Lower leg skin (tissue), 4 donors: ENCODE measurements at regions not wholly inside any gene's neighbourhood (a gene's known extent, or its start where the extent isn't known, plus 50 kb on each side); places are given as distances from the start of the nearest gene placed in this dataset.
"Not testable (repeated sequence)": the region's sequence is repeated elsewhere in the genome, so short reads cannot be mapped to it uniquely, and the experiment has no call there.

Experiments
- DNase-seq, 2 donors: peaks; one replicate each; pipeline ENCODE4 v3.0.0-alpha.2; 2019; ENCODE audit warnings: low spot score in 2 of 2
- H3K4me3 ChIP-seq: fragments of 200-600 bp; sonication (generic); 2 replicates; pipeline ENCODE4 v1.5.1; 2017; ENCODE audit warnings: mild to moderate bottlenecking, low read depth; ENCODE audit not compliant: poor library complexity, severe bottlenecking
- POLR2A ChIP-seq, 2 donors: fragments of 450-650 bp; IDR thresholded peaks; one replicate each; pipeline ENCODE4 v1.6.1; 2016 to 2017; ENCODE audit warnings: antibody characterized with exemption in 2 of 2, mild to moderate bottlenecking in 1 of 2, moderate library complexity in 1 of 2
- WGBS, 2 donors: methylation state at CpG; one replicate each; pipeline ENCODE4 v1.1.5; 2018; 5-methylcytosine and 5-hydroxymethylcytosine counted together
- intact Hi-C: fragments of 100-400 bp; cut with DNase I; formaldehyde crosslinking; loops from one replicate; pipeline ENCODE4 v1.15.0; 2023; ENCODE audit warnings: low total_unique reads
- TF ChIP-seq, protein P1 (sequence below), 3 donors: fragments of 450-650 bp; IDR thresholded peaks; one replicate each; pipeline ENCODE4 v1.5.1; 2016; ENCODE audit warnings: antibody characterized with exemption in 3 of 3, mild to moderate bottlenecking in 3 of 3, moderate library complexity in 2 of 3

DNA sequence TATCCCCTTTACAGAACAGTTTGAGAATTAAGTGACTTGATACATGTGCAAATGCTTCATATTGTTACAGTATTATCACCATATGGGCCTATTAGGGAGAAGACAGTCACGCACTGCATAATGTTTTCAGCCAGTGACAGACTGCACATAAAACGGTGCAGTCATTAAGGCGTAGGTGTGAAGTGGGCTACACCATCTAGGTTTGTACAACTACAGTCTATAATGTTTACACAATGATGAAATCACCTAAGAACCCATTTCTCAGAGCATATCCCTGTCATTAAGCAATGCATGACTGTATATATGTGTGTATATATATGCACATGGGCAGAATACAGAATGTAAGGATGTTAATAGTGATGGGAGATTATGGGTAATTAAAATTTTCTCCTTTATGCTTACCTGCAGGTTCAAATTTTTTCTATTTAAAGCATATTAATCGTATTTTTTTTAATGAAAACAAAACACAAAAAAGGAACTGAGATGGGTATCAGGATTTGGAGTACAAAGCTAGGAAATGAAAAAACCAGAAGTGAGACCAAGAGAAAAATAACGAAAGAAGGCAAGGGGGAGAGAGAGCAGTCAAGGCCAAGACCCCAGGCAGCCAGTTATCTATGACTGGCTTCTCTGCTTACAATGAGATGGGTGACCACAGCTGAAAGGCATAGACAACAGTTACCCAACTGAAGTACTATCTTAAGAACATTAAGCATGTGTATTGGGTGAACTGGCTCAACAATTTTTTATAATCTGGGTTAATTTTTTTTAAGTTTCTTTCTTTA lies 122.9 kb upstream of the DAB1 start:
- TF ChIP-seq POLR2A (IDR thresholded peaks at IDR 0.05), result no peak
- TF ChIP-seq, protein P1, sequence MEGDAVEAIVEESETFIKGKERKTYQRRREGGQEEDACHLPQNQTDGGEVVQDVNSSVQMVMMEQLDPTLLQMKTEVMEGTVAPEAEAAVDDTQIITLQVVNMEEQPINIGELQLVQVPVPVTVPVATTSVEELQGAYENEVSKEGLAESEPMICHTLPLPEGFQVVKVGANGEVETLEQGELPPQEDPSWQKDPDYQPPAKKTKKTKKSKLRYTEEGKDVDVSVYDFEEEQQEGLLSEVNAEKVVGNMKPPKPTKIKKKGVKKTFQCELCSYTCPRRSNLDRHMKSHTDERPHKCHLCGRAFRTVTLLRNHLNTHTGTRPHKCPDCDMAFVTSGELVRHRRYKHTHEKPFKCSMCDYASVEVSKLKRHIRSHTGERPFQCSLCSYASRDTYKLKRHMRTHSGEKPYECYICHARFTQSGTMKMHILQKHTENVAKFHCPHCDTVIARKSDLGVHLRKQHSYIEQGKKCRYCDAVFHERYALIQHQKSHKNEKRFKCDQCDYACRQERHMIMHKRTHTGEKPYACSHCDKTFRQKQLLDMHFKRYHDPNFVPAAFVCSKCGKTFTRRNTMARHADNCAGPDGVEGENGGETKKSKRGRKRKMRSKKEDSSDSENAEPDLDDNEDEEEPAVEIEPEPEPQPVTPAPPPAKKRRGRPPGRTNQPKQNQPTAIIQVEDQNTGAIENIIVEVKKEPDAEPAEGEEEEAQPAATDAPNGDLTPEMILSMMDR (IDR thresholded peaks at IDR 0.05), result no peak
- no peak overlapping the region for H3K4me3 ChIP-seq
- no peak for DNase-seq
- 71 to 75% methylated on average over 5 of the region's 5 CpGs for WGBS, 2 donors
- intact Hi-C loops, result no loop called here

DNA sequence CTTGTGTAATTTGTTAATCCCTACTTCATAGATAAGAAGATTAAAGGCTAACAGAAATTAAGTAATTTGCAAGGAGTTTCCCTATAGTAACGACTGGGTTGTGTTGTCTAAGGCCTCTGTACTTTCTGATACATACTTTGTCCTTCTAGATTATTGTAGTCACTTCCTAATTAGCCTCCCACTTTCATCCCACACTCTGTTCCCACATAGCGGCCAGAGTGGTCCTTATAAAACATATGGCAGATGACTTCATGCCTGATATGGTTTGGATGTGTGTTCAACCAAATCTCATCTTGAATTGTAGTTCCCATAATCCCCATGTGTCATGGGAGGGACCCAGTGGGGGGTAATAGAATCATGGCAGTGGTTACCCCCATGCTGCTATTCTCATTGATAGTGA lies 120.5 kb upstream of the DAB1 start:
- H3K4me3 ChIP-seq, result no peak overlapping the region
- intact Hi-C loops, result no loop called here
- WGBS, 2 donors, result 34% methylated on average over 2 of the region's 2 CpGs
- TF ChIP-seq, protein P1 (IDR thresholded peaks at IDR 0.05), result no peak
- no peak for TF ChIP-seq POLR2A (IDR thresholded peaks at IDR 0.05)
- DNase-seq, result no peak

DNA sequence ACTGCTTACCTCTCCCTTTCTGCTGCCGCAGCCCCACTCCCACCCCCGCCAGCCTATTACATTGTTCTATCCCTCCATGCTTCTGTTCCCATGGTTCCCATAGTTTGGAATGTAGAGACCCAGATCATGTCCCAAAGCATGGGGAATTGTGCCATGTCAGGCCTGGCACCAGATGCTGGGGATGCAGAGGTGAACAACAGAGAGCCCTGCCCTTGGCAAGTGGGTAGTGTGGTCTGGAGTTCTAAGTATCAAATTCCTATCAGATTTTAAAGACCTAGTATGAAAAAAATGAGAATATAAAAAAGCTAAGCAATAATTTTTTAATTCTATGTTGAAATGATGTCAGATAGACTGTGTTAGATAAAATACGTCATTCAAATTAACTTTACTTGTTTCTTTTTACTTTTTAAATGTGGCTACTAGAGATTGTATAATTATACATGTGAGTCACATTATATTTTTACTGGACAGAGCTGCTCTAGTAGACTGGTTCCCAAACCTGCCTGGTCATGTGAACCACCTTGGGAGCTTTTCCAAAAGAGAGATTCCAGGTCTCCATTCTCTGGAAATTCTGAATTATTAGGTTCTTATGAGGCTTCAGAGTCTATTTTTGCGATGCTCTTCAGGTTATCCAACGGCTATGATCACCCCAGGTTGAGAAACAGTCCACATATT lies 113.0 kb upstream of the DAB1 start:
- DNase-seq, result no peak
- intact Hi-C loops, result no loop called here
- WGBS, 2 donors, result 60 to 73% methylated on average over 5 of the region's 5 CpGs
- TF ChIP-seq, protein P1 (IDR thresholded peaks at IDR 0.05), result no peak
- TF ChIP-seq POLR2A (IDR thresholded peaks at IDR 0.05), result no peak
- no peak overlapping the region for H3K4me3 ChIP-seq

DNA sequence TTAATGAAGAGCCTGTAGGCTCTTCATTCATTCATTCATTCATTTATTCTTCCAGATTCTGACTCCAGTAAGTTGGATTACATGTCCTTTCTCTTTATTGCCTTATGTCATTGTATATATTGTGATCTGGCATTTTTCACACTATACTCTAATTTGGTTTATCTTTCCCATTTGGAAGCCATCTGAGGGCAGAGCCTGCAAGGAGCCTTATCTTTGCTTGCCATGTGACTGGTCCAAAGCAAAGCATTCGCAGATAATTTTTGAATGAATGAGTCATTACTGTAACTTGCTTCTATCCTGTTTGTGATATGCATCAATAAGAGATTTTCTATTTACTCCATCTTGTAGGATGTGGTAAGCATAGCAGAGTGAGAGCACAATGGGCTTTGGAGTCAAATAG lies 108.4 kb upstream of the DAB1 start:
- DNase-seq, result no peak
- no peak overlapping the region for H3K4me3 ChIP-seq
- 73 to 83% methylated on average over 1 of the region's 1 CpG for WGBS, 2 donors
- intact Hi-C loops, result no loop called here
- no peak for TF ChIP-seq POLR2A (IDR thresholded peaks at IDR 0.05)
- TF ChIP-seq, protein P1 (IDR thresholded peaks at IDR 0.05), result no peak

DNA sequence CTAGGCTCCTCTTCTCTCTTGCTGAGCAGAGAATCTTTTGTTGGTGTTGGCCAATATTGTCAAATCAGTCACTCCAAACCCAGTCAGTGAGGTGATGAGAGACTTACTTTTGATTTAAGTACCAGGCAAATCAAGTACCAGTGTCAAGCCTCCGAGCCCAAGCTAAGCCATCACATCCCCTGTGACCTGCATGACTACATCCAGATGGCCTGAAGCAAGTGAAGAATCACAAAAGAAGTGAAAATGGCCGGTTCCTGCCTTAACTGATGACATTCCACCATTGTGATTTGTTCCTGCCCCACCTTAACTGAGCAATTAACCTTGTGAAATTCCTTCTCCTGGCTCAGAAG lies 107.0 kb upstream of the DAB1 start:
- 30 to 35% methylated on average over 2 of the region's 2 CpGs for WGBS, 2 donors
- H3K4me3 ChIP-seq, intact Hi-C loops, DNase-seq: not testable (repeated sequence)

DNA sequence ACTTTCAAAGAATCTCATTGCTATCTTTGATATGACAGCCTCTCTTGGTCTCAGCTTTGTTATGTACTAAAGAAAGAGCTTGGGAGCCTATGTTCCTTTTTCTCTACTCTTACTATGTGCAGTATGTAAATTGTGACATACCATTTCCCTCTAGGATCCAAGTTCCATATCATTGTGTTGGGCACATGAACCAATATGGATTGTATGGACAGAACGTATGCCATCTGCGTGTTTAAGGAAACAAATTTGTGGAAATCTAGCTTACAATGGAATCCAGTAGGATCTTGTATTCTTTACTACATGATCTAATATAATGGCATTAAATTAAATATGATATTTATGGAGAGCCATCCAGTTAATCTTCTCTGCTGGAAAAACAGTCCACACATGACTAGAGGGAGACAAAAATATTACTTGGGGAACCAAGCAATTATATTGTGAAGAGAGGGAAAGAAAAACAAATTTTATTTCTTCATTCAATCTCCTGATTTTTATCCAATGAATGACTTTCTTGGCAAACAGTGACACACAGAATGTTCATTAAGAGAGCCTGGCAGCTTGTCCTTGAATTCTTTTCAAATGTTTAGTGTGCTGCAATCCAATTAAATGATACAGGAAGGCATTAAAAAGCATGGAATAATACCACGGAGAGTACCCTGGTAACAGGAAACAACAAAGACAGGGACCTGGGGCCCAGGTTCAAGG lies 106.5 kb upstream of the DAB1 start:
- intact Hi-C loops, result no loop called here
- 68 to 78% methylated on average over 3 of the region's 3 CpGs for WGBS, 2 donors

More for the DNA sequence above, 106.5 kb upstream of the DAB1 start:
- no peak for DNase-seq
- TF ChIP-seq, protein P1 (IDR thresholded peaks at IDR 0.05), result no peak
- no peak for TF ChIP-seq POLR2A (IDR thresholded peaks at IDR 0.05)
- no peak overlapping the region for H3K4me3 ChIP-seq
